HCT116 (cell line): ENCODE measurements at regions not wholly inside any gene's neighbourhood (a gene's known extent, or its start where the extent isn't known, plus 50 kb on each side); places are given as distances from the start of the nearest gene placed in this dataset.

ENCODE experiments used
- ATAC-seq: fragments of 200-7000 bp; cut with Tn5 transposase; 2 replicates; pipeline ENCODE4 v1.9.1; 2020; ENCODE audit warnings: mild to moderate bottlenecking, moderate library complexity
- BruUV-seq: library from RNA; stranded (reverse); fragments of 400-500 nt; replicated peaks from 2 replicates; lab custom pipeline; 2021; lab: Mats Ljungman, UMichigan
- CTCF ChIA-PET: fragments of 300-600 bp; sonication (Branson Sonifier 250); formaldehyde crosslinking; loops from one replicate; lab custom pipeline; 2021; ENCODE audit warnings: antibody characterized with exemption; lab: Charles Lee
- POLR2A ChIA-PET: fragments of 300-600, 350-600 bp; sonication (Branson Sonifier 250); formaldehyde crosslinking; loops from one replicate; lab custom pipeline; 2021; ENCODE audit warnings: antibody characterized with exemption; lab: Charles Lee
- RAD21 ChIA-PET, 2 experiments: fragments of 300-600 bp; sonication (Branson Sonifier 250); formaldehyde crosslinking; loops; one replicate each; lab custom pipeline; 2023; ENCODE audit warnings: low total read pairs in 2 of 2; ENCODE audit not compliant: uncharacterized antibody in 2 of 2, unreplicated experiment in 2 of 2, low non-redundant PET in 1 of 2; lab: Charles Lee
- DNase-seq: peaks from one replicate; pipeline ENCODE4 v3.0.0-alpha.2; 2010; ENCODE audit warnings: low read depth, low spot score
- H2AFZ ChIP-seq: fragments of 200-600 bp; shearing (Covaris generic), sonication (generic); 2 replicates; pipeline ENCODE4 v1.6.1; 2017; ENCODE audit warnings: low read depth, mixed run types, mixed read lengths, antibody characterized with exemption, low read length; ENCODE audit not compliant: poor library complexity, severe bottlenecking
- H3K27ac ChIP-seq: 2 replicates; pipeline ENCODE4 v1.5.1; 2012; ENCODE audit warnings: low read depth, low read length
- H3K27me3 ChIP-seq: fragments of 200-600 bp; sonication (generic); 2 replicates; pipeline ENCODE4 v1.6.1; 2016; ENCODE audit warnings: mixed run types, low read length, mixed read lengths; ENCODE audit not compliant: insufficient read depth
- H3K36me3 ChIP-seq, 2 experiments: fragments of 200-500 bp in 1 of 2; fragments of 200-600 bp in 1 of 2; sonication (Bioruptor generic) in 1 of 2; sonication (generic) in 1 of 2; 2 replicates each; pipeline versions ENCODE4 v1.5.1 to v1.6.1; 2014 to 2016; ENCODE audit warnings: low read length in 2 of 2, inconsistent platforms in 1 of 2, mixed read lengths in 1 of 2, mixed run types in 1 of 2; ENCODE audit not compliant: insufficient read depth in 2 of 2, control insufficient read depth in 1 of 2
- H3K4me1 ChIP-seq, 2 experiments: fragments of 200-600 bp in 1 of 2; sonication (generic) in 1 of 2; 2 replicates each; pipeline versions ENCODE4 v1.5.1 to v1.6.1; 2012 to 2017; ENCODE audit warnings: low read length in 2 of 2, inconsistent platforms in 1 of 2, mild to moderate bottlenecking in 1 of 2, mixed read lengths in 1 of 2, mixed run types in 1 of 2, moderate library complexity in 1 of 2; ENCODE audit not compliant: insufficient read depth in 2 of 2, control insufficient read depth in 1 of 2
- H3K4me2 ChIP-seq: fragments of 200-600 bp; sonication (generic); 2 replicates; pipeline ENCODE4 v1.6.1; 2017; ENCODE audit warnings: mixed run types, low read length, mixed read lengths
- H3K4me3 ChIP-seq, 2 experiments: fragments of 200-600 bp in 1 of 2; sonication (generic) in 1 of 2; replicated peaks in 1 of 2; 2 replicates each; pipeline ENCODE4 v1.5.1; 2011 to 2016; ENCODE audit warnings: low read length in 2 of 2, control low read depth in 1 of 2, low read depth in 1 of 2, mild to moderate bottlenecking in 1 of 2, mixed read lengths in 1 of 2, mixed run types in 1 of 2
- H3K79me2 ChIP-seq: fragments of 200-600 bp; sonication (generic); 2 replicates; pipeline ENCODE4 v1.6.1; 2017; ENCODE audit warnings: mild to moderate bottlenecking, mixed run types, low read length, moderate library complexity, mixed read lengths; ENCODE audit not compliant: insufficient read depth
- H3K9ac ChIP-seq: fragments of 200-600 bp; sonication (generic); 2 replicates; pipeline ENCODE4 v1.6.1; 2016; ENCODE audit warnings: low read length, mixed read lengths
- H3K9me2 ChIP-seq: fragments of 200-600 bp; sonication (generic), shearing (Covaris generic); 2 replicates; pipeline ENCODE4 v1.6.1; 2017; ENCODE audit warnings: mixed run types, mild to moderate bottlenecking, moderate library complexity; ENCODE audit not compliant: insufficient read depth
- H3K9me3 ChIP-seq, 2 experiments: fragments of 200-500 bp in 1 of 2; fragments of 200-600 bp in 1 of 2; sonication (Bioruptor generic) in 1 of 2; sonication (generic) in 1 of 2; 2 replicates each; pipeline ENCODE4 v1.6.1; 2014 to 2017; ENCODE audit warnings: low read length in 2 of 2, mixed read lengths in 2 of 2, inconsistent platforms in 1 of 2, low read depth in 1 of 2, mild to moderate bottlenecking in 1 of 2, mixed run types in 1 of 2, moderate library complexity in 1 of 2; ENCODE audit not compliant: control insufficient read depth in 1 of 2, insufficient read depth in 1 of 2
- H4K20me1 ChIP-seq: fragments of 200-600 bp; sonication (generic), shearing (Covaris generic); 2 replicates; pipeline ENCODE4 v1.6.1; 2017; ENCODE audit warnings: mixed run types, mild to moderate bottlenecking, moderate library complexity; ENCODE audit not compliant: insufficient read depth
- JUND ChIP-seq: IDR thresholded peaks from 2 replicates; pipeline ENCODE4 v1.6.1; 2012
- RAD21 ChIP-seq: IDR thresholded peaks from 2 replicates; pipeline ENCODE4 v1.6.1; 2012; ENCODE audit warnings: low read depth, mild to moderate bottlenecking
- intact Hi-C: fragments of 100-400 bp; cut with micrococcal nuclease; formaldehyde crosslinking; loops from 2 replicates; pipeline ENCODE4 v1.10.0; 2022
- TF ChIP-seq, protein P1 (sequence below), 3 experiments: fragments of 200-600 bp in 1 of 3; sonication (generic) in 1 of 3; IDR thresholded peaks in 2 of 3; conservative IDR thresholded peaks in 1 of 3; 2 replicates each; pipeline ENCODE4 v1.5.1; 2012 to 2017; ENCODE audit warnings: low read depth in 2 of 3, low read length in 2 of 3, antibody characterized with exemption in 1 of 3, borderline replicate concordance in 1 of 3, control low read depth in 1 of 3, mild to moderate bottlenecking in 1 of 3, mixed read lengths in 1 of 3, mixed run types in 1 of 3, moderate library complexity in 1 of 3; ENCODE audit not compliant: insufficient read depth in 1 of 3

DNA sequence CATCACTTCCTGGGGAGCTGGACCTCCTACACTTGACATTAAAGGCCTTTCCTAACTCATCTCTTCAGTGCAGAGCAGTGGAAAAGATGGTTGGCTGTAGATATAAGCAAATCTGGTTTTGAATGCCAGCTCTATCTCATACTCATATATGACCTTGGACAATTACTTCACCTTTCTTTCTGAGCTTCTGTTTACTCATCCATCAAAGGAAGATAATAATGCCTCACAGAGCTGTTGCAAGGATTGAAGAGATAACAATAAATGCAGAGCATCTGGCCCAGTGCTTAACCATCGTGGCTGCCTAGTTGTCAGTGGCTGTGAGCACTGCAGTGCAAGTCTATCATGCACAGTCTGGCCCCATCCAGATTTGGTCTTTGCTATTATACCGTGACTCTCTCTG, 148.1 kb upstream of the EOLA2 start:
- no peak overlapping the region for H3K4me2 ChIP-seq
- ATAC-seq: no peak
- DNase-seq: no peak
- intact Hi-C loops: no loop called here
- TF ChIP-seq RAD21 (no peak), JUND (no peak)
- H3K4me1 ChIP-seq: no peaks in the 10 kb centered on the region
- H3K9ac ChIP-seq: no peak overlapping the region
- no peaks in the 10 kb centered on the region for H3K79me2 ChIP-seq
- no peaks in the 10 kb centered on the region for H3K9me3 ChIP-seq
- no TSS peak for BruUV-seq
- ChIA-PET CTCF (no interaction called here), RAD21 (no interaction called here), POLR2A (no interaction called here)
- H2AFZ ChIP-seq: no peak overlapping the region
- no peaks in the 10 kb centered on the region for H3K36me3 ChIP-seq
- no peak overlapping the region for H3K4me3 ChIP-seq
- no peaks in the 10 kb centered on the region for H4K20me1 ChIP-seq
- no peak overlapping the region for H3K27ac ChIP-seq
- H3K9me2 ChIP-seq: no peaks in the 10 kb centered on the region
- H3K27me3 ChIP-seq: no peaks in the 10 kb centered on the region

DNA sequence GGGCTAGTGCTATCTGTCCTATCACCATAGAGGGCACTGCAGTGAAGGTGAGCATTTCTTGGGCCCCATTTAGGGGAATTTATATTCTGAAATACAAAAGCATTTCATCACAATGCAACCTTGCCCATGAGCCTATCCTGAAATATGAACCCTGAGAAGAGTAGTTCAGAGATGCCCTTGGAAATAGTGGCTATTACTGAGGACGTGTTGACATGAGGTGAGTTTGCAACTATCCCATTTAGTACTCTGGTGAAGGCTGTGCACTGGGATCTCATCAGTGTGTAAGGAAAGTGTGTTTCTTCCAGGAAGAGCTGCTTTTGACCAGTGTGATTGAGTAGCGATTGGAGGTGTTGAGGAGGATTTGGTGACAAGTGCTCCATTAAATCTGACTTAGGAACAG, 149.3 kb upstream of the EOLA2 start:
- ChIA-PET RAD21 (no interaction called here), CTCF (no interaction called here)
- ATAC-seq: no peak
- no peak overlapping the region for H3K9ac ChIP-seq
- H3K9me2 ChIP-seq: no peaks in the 10 kb centered on the region
- TF ChIP-seq, protein P1, sequence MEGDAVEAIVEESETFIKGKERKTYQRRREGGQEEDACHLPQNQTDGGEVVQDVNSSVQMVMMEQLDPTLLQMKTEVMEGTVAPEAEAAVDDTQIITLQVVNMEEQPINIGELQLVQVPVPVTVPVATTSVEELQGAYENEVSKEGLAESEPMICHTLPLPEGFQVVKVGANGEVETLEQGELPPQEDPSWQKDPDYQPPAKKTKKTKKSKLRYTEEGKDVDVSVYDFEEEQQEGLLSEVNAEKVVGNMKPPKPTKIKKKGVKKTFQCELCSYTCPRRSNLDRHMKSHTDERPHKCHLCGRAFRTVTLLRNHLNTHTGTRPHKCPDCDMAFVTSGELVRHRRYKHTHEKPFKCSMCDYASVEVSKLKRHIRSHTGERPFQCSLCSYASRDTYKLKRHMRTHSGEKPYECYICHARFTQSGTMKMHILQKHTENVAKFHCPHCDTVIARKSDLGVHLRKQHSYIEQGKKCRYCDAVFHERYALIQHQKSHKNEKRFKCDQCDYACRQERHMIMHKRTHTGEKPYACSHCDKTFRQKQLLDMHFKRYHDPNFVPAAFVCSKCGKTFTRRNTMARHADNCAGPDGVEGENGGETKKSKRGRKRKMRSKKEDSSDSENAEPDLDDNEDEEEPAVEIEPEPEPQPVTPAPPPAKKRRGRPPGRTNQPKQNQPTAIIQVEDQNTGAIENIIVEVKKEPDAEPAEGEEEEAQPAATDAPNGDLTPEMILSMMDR (IDR thresholded peaks at IDR 0.05 in 2 of 3, conservative IDR thresholded peaks at IDR 0.05 in 1 of 3; ENCODE audit: borderline replicate concordance in 1 of 3, insufficient read depth in 1 of 3, low read depth in 2 of 3, low read length in 2 of 3): no peak
- TF ChIP-seq, all 23 proteins: peak for 0
- Histone ChIP-seq H3K36me3 (no peaks in the 10 kb centered on the region), H3K79me2 (no peaks in the 10 kb centered on the region), H3K9me3 (no peaks in the 10 kb centered on the region), H3K27ac (no peak overlapping the region), H3K27me3 (no peaks in the 10 kb centered on the region), H3K4me1 (no peaks in the 10 kb centered on the region), H2AFZ (no peak overlapping the region), H3K4me3 (no peak overlapping the region), H3K4me2 (no peak overlapping the region), H4K20me1 (no peaks in the 10 kb centered on the region)
- no peak for DNase-seq
- BruUV-seq: no TSS peak
- POLR2A ChIA-PET: no interaction called here
- intact Hi-C loops: no loop called here
